Upper lobe of left lung (tissue), 6 donors: ENCODE measurements at regions not wholly inside any gene's neighbourhood (a gene's known extent, or its start where the extent isn't known, plus 50 kb on each side); places are given as distances from the start of the nearest gene placed in this dataset.
"Not testable (repeated sequence)": the region's sequence is repeated elsewhere in the genome, so short reads cannot be mapped to it uniquely, and the experiment has no call there.

ENCODE experiments used
- ATAC-seq, 2 donors: fragments of 200-7000 bp; cut with Tn5 transposase; one replicate each; pipeline ENCODE4 v1.9.1; 2022; ENCODE audit warnings: mild to moderate bottlenecking in 2 of 2, moderate library complexity in 2 of 2; ENCODE audit not compliant: low FRiP score in 2 of 2
- DNase-seq, 2 donors: peaks; one replicate each; pipeline ENCODE4 v3.0.0-alpha.2; 2019 to 2020
- H3K27ac ChIP-seq, 4 donors: fragments of 200-600 bp; sonication (generic); one replicate each; pipeline ENCODE4 v1.5.1; 2016 to 2019
- H3K27me3 ChIP-seq, 4 donors: fragments of 200-600 bp; sonication (generic); one replicate each; pipeline ENCODE4 v1.5.1; 2017 to 2019
- H3K36me3 ChIP-seq, 4 donors: fragments of 200-600 bp; sonication (generic); one replicate each; pipeline ENCODE4 v1.5.1; 2016 to 2019
- H3K4me1 ChIP-seq, 4 donors: fragments of 200-600 bp; sonication (generic); one replicate each; pipeline ENCODE4 v1.5.1; 2018 to 2019
- H3K4me3 ChIP-seq, 4 donors: fragments of 200-600 bp; sonication (generic); one replicate each; pipeline ENCODE4 v1.5.1; 2017 to 2019; ENCODE audit warnings: mild to moderate bottlenecking in 2 of 4, moderate library complexity in 1 of 4
- H3K9me3 ChIP-seq, 4 donors: fragments of 200-600 bp; sonication (generic); one replicate each; pipeline ENCODE4 v1.5.1; 2018 to 2019
- EP300 ChIP-seq, 4 donors: sonication (generic); formaldehyde crosslinking; IDR thresholded peaks; one replicate each; pipeline ENCODE4 v1.5.1; 2017; ENCODE audit warnings: antibody characterized with exemption in 4 of 4, control low read depth in 2 of 4
- POLR2A ChIP-seq, 4 donors: fragments of 450-650 bp; IDR thresholded peaks; one replicate each; pipeline ENCODE4 v1.5.1; 2016 to 2017; ENCODE audit warnings: antibody characterized with exemption in 4 of 4, mild to moderate bottlenecking in 2 of 4
- POLR2AphosphoS5 ChIP-seq, 2 donors: sonication (generic); formaldehyde crosslinking; IDR thresholded peaks; one replicate each; pipeline ENCODE4 v1.5.1; 2017; ENCODE audit warnings: antibody characterized with exemption in 2 of 2
- WGBS, 2 donors: methylation state at CpG; one replicate each; pipeline ENCODE4 v1.1.5; 2017 to 2018; 5-methylcytosine and 5-hydroxymethylcytosine counted together
- TF ChIP-seq, protein P1 (sequence below), 6 experiments: fragments of 450-650 bp in 4 of 6; fragments of 200-600 bp in 2 of 6; sonication (generic) in 2 of 6; IDR thresholded peaks; one replicate each; pipeline ENCODE4 v1.5.1; 2016 to 2019; ENCODE audit warnings: antibody characterized with exemption in 6 of 6
- donor health status: DM: no; HTN: no; CAD: no; lungs with moderate emphysema.
- donor health status: DM: no; HTN: yes; CAD: no; lungs with severe emphysema.

DNA sequence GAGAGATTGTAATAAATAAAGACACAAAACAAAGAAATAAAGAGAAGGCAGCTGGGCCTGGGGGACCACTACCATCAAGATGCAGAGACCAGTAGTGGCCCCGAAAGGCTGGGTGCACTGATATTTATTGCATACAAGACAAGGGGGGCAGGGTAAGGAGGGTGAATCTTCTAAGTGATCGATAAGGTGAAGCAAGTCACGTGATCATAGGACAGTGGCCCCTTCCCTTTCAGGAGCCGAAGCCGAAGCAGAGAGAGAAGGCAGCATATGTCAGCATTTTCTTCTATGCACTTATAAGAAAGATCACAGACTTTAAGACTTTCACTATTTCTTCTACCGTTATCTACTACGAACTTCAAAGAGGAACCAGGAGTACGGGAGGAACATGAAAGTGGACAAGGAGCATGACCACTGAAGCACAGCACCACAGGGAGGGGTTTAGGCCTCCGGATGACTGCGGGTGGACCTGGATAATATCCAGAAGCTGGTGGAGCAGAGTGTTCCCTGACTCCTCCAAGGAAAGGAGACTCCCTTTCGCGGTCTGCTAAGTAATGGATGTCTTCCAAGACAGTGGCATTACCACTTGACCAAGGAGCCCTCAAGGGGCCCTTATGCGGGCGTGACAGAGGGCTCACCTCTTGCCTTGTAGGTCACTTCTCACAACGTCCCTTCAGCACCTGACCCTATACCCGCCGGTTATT, 126.4 kb downstream of the RBM46 start:
- not testable (repeated sequence) for H3K27ac ChIP-seq, ATAC-seq, DNase-seq, H3K4me3 ChIP-seq, H3K27me3 ChIP-seq, H3K4me1 ChIP-seq, H3K9me3 ChIP-seq, H3K36me3 ChIP-seq
- 88 to 91% methylated on average over 17 of the region's 17 CpGs for WGBS, 2 donors

DNA sequence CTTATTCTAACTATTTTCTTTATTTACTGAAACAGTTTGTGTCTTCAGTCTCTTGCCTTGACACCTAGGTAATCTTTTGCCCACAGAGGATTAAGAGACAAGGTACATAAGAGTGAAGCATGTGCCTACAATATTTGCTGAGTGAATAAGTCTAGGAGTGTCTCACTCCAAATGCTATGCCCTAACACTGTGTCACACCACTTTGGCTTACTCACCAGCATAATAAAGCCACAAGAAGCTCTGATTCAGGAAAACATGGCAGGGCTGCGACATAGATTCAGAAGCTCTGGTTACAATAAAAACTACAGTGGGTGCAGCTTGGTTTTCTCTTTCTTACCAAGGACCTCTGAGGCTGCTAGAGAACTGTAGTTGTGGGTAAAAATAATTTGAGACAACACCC, 127.1 kb downstream of the RBM46 start:
- WGBS, 2 donors, result 92 to 95% methylated on average over 1 of the region's 1 CpG
- no peaks in the 10 kb centered on the region for H3K9me3 ChIP-seq
- no peak for ATAC-seq
- no peak for TF ChIP-seq POLR2A (IDR thresholded peaks at IDR 0.05)
- TF ChIP-seq, protein P1, sequence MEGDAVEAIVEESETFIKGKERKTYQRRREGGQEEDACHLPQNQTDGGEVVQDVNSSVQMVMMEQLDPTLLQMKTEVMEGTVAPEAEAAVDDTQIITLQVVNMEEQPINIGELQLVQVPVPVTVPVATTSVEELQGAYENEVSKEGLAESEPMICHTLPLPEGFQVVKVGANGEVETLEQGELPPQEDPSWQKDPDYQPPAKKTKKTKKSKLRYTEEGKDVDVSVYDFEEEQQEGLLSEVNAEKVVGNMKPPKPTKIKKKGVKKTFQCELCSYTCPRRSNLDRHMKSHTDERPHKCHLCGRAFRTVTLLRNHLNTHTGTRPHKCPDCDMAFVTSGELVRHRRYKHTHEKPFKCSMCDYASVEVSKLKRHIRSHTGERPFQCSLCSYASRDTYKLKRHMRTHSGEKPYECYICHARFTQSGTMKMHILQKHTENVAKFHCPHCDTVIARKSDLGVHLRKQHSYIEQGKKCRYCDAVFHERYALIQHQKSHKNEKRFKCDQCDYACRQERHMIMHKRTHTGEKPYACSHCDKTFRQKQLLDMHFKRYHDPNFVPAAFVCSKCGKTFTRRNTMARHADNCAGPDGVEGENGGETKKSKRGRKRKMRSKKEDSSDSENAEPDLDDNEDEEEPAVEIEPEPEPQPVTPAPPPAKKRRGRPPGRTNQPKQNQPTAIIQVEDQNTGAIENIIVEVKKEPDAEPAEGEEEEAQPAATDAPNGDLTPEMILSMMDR (IDR thresholded peaks at IDR 0.05), result no peak
- TF ChIP-seq EP300 (IDR thresholded peaks at IDR 0.05), result no peak
- TF ChIP-seq POLR2AphosphoS5 (IDR thresholded peaks at IDR 0.05), result no peak
- DNase-seq, result no peak
- H3K4me3 ChIP-seq, result no peak overlapping the region
- H3K4me1 ChIP-seq, result no peaks in the 10 kb centered on the region
- no peaks in the 10 kb centered on the region for H3K36me3 ChIP-seq
- H3K27me3 ChIP-seq, result no peaks in the 10 kb centered on the region
- no peak overlapping the region for H3K27ac ChIP-seq

DNA sequence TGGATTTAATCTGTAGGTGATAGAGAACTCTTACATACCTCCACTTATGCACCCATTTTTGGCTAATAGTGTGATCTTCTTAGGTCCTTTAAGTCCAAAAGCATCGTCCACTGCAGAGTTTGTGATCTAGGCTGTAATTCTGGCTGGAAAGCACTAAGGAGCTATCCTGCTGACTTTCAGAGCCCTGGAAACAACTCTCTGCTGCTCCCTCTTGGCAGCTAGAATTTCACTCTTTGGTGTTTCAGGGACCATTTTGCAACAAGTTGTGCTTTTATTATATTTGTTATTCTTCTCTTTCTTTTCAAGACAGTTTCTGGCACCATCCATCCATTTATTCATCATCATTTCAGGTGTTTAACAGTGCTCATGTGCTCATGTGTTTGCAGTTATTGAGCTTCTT, 130.0 kb downstream of the RBM46 start:
- DNase-seq (no peak), ATAC-seq (no peak)
- H3K9me3 ChIP-seq, result no peaks in the 10 kb centered on the region
- no peaks in the 10 kb centered on the region for H3K27me3 ChIP-seq
- H3K27ac ChIP-seq, result no peak overlapping the region
- no peaks in the 10 kb centered on the region for H3K4me1 ChIP-seq
- TF ChIP-seq EP300 (IDR thresholded peaks at IDR 0.05) (no peak), POLR2AphosphoS5 (IDR thresholded peaks at IDR 0.05) (no peak), POLR2A (IDR thresholded peaks at IDR 0.05) (no peak)
- TF ChIP-seq, protein P1 (IDR thresholded peaks at IDR 0.05), result no peak
- WGBS, 2 donors, result 46 to 69% methylated on average over 1 of the region's 1 CpG
- H3K36me3 ChIP-seq, result no peaks in the 10 kb centered on the region
- no peak overlapping the region for H3K4me3 ChIP-seq

DNA sequence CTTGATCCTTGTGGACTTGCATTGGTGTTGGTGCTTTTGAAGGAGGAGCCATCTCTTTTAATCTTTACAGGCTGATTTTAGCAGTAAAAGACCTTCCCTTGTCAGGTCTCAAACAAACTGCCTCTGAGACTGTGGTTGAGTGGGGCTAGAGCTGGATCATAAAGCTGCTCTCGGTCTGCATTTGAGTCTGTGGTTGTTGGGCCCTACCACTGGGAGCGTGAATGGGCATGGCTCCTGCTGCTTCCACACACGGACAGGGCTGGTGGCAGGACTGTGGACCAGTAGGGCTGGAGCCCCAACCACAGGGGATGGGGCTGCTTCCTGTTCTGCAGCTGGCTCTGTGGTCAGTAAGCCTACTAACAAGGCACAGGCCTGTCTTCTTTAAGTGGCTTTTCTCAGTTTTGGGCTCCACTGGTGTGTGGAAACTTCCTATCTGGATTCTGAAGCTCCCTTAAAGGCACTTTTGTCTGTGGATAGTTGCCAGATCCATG, 130.6 kb downstream of the RBM46 start:
- Histone ChIP-seq H3K36me3 (no peaks in the 10 kb centered on the region), H3K4me3 (no peak overlapping the region), H3K27ac (no peak overlapping the region), H3K27me3 (no peaks in the 10 kb centered on the region), H3K4me1 (no peaks in the 10 kb centered on the region), H3K9me3 (no peaks in the 10 kb centered on the region)
- peak in 1 of 2 donors; percentile 4 for DNase-seq
- ATAC-seq, result peak in 1 of 2 donors; percentile 59
- TF ChIP-seq EP300 (IDR thresholded peaks at IDR 0.05) (no peak), POLR2A (IDR thresholded peaks at IDR 0.05) (no peak)
- 73 to 80% methylated on average over 1 to 3 of the region's 3 CpGs for WGBS, 2 donors

DNA sequence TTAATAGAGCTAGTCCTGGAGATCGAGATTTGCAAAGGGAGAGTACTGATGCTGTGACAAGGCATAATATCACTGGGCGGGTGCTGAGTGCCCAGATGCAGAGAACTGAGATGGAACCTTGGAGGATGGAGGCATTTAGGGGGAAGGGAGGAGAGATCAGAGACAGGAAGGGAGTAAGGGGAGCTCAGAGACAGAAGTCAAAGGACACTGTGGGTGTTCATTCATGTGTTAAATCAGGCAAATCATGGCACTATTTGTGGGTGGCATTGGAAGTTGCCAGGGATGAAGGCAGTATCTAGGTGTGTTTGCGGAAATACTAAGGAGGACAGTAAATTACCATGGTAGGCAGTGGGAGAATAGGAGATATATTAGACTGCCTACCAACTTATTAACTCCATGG, 135.0 kb downstream of the RBM46 start:
- Histone ChIP-seq H3K4me3 (no peak overlapping the region), H3K27me3 (no peaks in the 10 kb centered on the region), H3K9me3 (no peaks in the 10 kb centered on the region), H3K36me3 (no peaks in the 10 kb centered on the region), H3K27ac (no peak overlapping the region), H3K4me1 (no peaks in the 10 kb centered on the region)
- ATAC-seq, result peak in 1 of 2 donors; percentile 34
- TF ChIP-seq, protein P1 (IDR thresholded peaks at IDR 0.05), result no peak
- TF ChIP-seq POLR2A (IDR thresholded peaks at IDR 0.05) (no peak), POLR2AphosphoS5 (IDR thresholded peaks at IDR 0.05) (no peak), EP300 (IDR thresholded peaks at IDR 0.05) (no peak)
- WGBS, 2 donors, result 80 to 88% methylated on average over 3 of the region's 3 CpGs
- no peak for DNase-seq

DNA sequence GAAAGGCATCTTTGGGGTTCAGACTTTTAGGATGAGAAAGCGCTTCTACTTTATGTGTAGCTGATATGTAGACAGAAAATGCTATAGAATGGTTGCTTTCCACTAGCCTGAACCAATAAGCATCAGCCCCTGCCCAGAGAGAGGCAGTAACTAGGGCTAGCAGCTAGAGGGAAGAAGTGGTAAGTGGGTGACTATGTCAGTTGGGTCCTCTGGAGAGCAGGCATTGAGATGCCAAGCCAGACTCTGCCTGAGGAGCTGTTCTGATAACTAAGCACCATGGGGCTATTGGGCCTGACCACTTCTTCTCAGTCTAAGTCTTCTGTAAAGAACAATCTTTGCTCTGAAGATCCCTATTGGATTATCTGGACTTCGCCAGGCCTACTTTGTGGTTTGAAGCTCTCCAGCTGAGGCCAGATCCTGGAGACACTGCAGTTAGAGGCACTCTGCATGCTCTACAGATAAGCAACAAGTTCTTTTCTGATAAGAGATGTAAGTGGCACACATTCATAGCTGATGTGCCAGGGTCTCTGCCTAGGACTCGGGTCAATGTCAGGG, 146.1 kb downstream of the RBM46 start:
- Histone ChIP-seq H3K36me3 (no peaks in the 10 kb centered on the region), H3K4me1 (no peaks in the 10 kb centered on the region), H3K4me3 (no peak overlapping the region), H3K27ac (no peak overlapping the region), H3K27me3 (no peaks in the 10 kb centered on the region), H3K9me3 (no peaks in the 10 kb centered on the region)
- 72 to 87% methylated on average over 3 of the region's 3 CpGs for WGBS, 2 donors
- ATAC-seq (peak in 1 of 2 donors; percentile 26), DNase-seq (no peak)
- TF ChIP-seq, protein P1 (IDR thresholded peaks at IDR 0.05), result no peak
- no peak for TF ChIP-seq POLR2A (IDR thresholded peaks at IDR 0.05)
- no peak for TF ChIP-seq EP300 (IDR thresholded peaks at IDR 0.05)
- TF ChIP-seq POLR2AphosphoS5 (IDR thresholded peaks at IDR 0.05), result no peak
